ENCODE measurements at regions not wholly inside any gene's neighbourhood (a gene's known extent, or its start where the extent isn't known, plus 50 kb on each side); places are given as distances from the start of the nearest gene placed in this dataset.
"Not testable (repeated sequence)": the region's sequence is repeated elsewhere in the genome, so short reads cannot be mapped to it uniquely, and the experiment has no call there.

GRCh38 chr5:52255308-52255707 lies 532.4 kb upstream of the ITGA1 start:
- no peak for DNase-seq (ENCODE audit: low read depth)

DNA sequence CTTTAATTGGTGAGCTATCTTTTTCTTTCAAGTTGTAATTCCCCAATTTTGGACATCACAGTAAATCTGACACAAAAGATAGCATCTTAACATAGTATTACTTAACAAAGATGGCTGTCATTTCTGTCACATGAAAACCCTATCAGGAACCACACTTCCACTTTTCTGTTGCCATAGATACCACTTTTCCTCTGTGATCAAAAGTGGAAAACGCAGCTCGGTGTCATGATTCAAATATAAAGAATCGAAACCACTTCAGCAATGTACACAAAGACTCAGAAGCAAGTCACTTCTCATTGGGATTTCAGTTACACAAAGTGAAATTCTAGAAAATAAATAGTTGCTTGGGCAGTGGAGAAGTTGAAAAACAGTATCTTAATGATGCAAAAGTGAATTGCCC lies 524.9 kb upstream of the ITGA1 start:
- DNase-seq (ENCODE audit: low read depth), result no peak

- no peak for DNase-seq (ENCODE audit: low read depth)
Observed at GRCh38 chr5:52269401-52269800, 518.3 kb upstream of the ITGA1 start.

DNA sequence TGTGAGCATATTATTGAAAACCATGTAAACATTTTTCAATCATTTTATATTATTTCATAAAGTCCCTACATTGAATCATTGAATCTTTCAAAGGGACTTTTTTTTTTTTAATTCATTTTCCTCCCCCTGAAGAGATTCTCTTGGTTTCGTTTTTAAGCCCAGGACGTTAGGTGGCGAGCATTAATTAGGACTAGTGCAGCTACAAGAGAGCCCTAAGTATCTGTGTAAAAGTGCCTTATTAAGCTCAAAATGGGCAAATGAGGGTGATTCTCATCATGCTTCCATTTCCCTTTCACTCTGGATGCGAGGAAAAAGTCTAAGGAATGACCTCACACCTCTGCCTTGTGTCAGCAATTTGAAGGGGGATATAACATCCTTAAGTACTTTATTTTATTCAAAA lies 517.9 kb upstream of the ITGA1 start:
- DNase-seq (ENCODE audit: low read depth), result no peak

- no peak for DNase-seq (ENCODE audit: low read depth)
Observed at GRCh38 chr5:52275639-52276038, 512.1 kb upstream of the ITGA1 start.

GRCh38 chr5:52277101-52277500 lies 510.6 kb upstream of the ITGA1 start:
- no peak for DNase-seq (ENCODE audit: low read depth)

GRCh38 chr5:52282647-52283046 lies 505.1 kb upstream of the ITGA1 start:
- no peak for DNase-seq (ENCODE audit: low read depth)

DNA sequence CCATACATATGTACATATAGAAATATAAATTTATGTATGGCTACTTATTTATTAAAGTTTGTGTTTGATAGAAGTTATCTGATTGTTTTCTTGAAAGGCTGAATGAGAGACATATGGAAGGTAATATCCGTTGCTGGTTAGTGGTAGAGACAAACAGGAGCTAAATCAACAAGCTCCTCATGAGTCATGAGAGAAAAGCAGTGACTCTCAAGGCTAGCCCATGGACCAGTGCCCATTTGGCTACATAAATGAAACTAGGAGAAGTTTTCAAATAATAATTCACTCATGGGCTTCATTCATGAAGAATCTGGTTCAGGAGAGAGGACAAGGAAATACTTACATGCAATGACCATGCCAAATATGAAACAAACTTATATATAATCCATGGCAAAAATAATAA lies 504.5 kb upstream of the ITGA1 start:
- DNase-seq (ENCODE audit: low read depth), result no peak

GRCh38 chr5:52300703-52301372 lies 486.9 kb upstream of the ITGA1 start:
- DNase-seq (ENCODE audit: low read depth), result no peak

GRCh38 chr5:52304816-52305215 lies 482.9 kb upstream of the ITGA1 start:
- DNase-seq (ENCODE audit: low read depth), result not testable (repeated sequence)

DNA sequence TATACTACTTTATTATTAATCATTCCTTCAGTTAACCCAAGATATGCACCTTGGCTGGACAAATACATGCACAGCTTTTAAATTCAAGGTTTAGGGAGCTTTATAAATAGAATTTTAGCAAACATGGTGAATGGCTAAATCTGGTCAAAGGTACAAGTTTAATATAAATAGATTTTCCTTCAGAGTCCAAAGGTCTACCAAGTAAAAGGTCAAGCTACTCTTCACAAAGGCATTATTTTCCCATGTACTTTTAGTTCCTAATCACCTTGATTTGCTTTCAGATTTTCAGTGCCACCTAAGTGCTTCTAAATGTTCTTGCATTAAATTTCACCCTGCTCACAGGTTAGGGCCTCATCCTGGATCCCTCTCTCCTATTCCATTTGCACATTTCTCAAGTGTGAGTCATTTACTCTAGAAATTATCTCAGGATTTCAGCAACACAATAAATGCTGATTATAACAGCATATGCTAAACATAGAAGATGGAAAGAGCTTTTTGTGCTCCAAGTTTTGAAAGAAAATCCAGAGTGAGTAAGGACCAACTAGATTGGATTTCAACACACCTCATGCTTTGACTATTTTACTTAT lies 459.4 kb upstream of the ITGA1 start:
- no peak for DNase-seq (ENCODE audit: low read depth)

- no peak for DNase-seq (ENCODE audit: low read depth)
Observed at GRCh38 chr5:52331725-52332124, 456.0 kb upstream of the ITGA1 start.

- no peak for DNase-seq (ENCODE audit: low read depth)
Observed at GRCh38 chr5:52334367-52334766, 453.3 kb upstream of the ITGA1 start.

DNA sequence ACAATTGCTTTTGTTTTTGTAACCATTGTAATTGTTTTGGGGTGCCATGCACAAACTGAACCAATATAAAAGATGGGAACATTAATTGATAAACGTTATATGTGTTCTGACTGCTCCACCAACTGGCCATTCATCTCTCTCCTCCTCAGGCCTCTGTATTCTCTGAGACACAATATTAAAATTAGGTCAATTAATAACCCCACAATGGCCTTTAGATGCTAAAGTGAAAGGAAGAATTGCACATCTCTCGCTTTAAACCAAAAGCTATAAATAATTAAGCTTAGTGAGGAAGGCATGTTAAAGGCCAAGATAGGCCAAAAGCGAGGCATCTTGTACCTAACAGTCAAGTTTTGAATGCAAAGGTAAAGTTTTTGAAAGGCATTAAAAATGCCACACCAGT lies 448.4 kb upstream of the ITGA1 start:
- no peak for DNase-seq (ENCODE audit: low read depth)

DNA sequence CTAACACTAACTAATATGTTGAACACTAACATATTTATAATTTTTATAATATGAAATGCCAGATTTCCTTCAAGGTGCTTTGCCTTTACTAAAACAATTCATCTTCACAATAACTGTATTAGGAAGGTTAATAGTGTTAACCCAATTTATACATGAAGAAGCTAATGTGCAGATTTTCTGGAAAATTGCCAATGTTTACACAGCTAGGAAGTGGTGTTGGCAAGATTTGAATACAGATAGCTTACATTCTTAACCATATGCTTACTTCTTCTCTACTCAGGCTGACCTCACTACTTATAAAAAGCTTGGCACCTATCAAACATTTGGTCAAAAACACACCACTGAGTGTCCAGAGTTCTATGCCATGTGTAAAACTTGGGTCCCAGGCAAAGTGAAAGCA lies 445.4 kb upstream of the ITGA1 start:
- DNase-seq (ENCODE audit: low read depth), result no peak

- DNase-seq (ENCODE audit: low read depth), result no peak
Observed at GRCh38 chr5:52356311-52356918, 431.3 kb upstream of the ITGA1 start.

GRCh38 chr5:52359261-52359660 lies 428.5 kb upstream of the ITGA1 start:
- no peak for DNase-seq (ENCODE audit: low read depth)

GRCh38 chr5:52360985-52361384 lies 426.7 kb upstream of the ITGA1 start:
- DNase-seq (ENCODE audit: low read depth), result no peak

DNA sequence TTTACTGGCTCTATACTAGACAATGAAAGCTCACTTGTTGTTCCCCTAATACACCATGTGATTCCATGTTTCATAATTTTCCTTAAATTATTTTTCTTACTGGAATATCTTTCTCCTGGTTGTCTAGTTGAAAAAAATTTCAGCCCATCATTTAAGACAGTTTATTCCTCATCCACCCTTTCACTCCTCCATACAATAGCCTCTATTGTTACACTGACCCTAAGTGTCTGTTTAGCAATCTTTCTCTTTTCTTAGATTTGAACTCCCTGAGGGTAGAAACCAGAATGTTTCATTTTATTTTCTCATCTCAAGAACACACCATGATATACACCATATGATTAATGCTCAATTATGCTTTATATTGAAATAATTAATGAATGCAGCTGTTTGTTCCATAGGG lies 413.4 kb upstream of the ITGA1 start:
- DNase-seq (ENCODE audit: low read depth), result no peak

DNA sequence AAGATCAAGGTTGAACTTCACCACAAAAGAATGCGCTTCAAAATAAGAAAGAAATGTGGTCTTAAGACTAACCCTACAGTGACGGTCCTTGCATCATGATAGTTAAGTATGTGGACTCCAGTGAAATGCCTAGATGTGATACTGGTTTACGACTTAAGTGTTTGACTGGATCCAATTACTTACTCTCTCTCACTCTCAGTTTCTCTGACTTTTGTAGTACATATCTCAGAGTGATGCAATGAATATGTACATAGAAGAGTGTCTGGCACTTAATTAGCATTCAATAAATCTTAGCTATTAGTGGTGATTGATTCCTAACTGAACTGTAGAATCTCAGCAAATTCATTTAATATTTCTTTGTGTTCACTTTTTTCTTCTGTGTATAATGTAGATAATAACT lies 411.7 kb upstream of the ITGA1 start:
- no peak for DNase-seq (ENCODE audit: low read depth)

GRCh38 chr5:52376592-52376991 lies 411.1 kb upstream of the ITGA1 start:
- DNase-seq (ENCODE audit: low read depth), result no peak

- no peak for DNase-seq (ENCODE audit: low read depth)
Observed at GRCh38 chr5:52378237-52378636, 409.5 kb upstream of the ITGA1 start.

DNA sequence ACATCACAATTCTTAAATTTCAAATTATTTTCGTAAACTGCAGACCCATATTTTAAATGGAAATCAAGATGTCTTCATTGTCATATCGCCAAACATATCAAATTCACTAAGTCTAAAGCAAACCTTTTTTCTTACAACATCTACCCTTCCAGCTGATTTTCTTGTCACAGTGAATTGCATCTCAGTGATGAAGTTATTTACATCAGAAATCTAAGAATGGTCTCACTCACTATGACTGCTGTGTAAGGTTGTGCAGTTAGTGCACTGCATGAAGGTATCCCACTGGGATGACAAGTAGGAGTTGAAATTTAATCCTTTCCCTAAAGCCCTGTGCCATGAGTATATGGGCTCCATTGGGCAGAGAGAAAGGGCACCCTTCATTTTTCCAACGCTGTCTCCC lies 399.4 kb upstream of the ITGA1 start:
- no peak for DNase-seq (ENCODE audit: low read depth)

DNA sequence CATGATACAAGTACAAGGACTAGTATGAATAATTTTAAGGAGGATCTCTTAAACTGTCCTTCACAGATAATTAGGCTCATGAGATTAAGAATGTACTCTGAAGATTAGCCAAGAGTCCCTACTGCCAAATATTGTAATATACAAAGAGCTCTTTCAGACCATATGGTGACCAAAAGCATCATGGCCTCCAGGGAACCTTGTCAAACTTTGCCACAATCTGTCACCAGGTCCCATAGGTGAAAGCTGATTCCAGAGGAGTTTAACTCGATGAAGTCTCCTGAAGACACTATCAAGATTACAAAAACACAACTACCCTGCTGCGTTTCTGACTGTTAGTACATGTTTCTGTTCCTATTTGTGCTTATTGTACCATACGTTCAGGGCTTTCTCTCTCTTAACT lies 395.4 kb upstream of the ITGA1 start:
- DNase-seq (ENCODE audit: low read depth), result no peak
